GM19351 (cell line): ENCODE measurements at regions not wholly inside any gene's neighbourhood (a gene's known extent, or its start where the extent isn't known, plus 50 kb on each side); places are given as distances from the start of the nearest gene placed in this dataset.

Experiments
- ATAC-seq: cut with Tn5 transposase; IDR thresholded peaks from one replicate; pipeline ENCODE4 v1.9.1; 2021; ENCODE audit warnings: mild to moderate bottlenecking, moderate library complexity; ENCODE audit not compliant: unreplicated experiment

GRCh38 chr20:60465439-60465838, 507.2 kb downstream of the CDH26 start:
- ATAC-seq = no peak

- ATAC-seq = no peak
Observed at GRCh38 chr20:60465993-60466686, 507.9 kb downstream of the CDH26 start.

- no peak for ATAC-seq
Observed at GRCh38 chr20:60466687-60467022, 508.4 kb downstream of the CDH26 start.

- ATAC-seq = no peak
Observed at GRCh38 chr20:60467078-60467477, 508.9 kb downstream of the CDH26 start.

GRCh38 chr20:60467771-60468170, 509.5 kb downstream of the CDH26 start:
- ATAC-seq = no peak

- ATAC-seq = no peak
Observed at GRCh38 chr20:60469829-60470228, 511.6 kb downstream of the CDH26 start.

GRCh38 chr20:60470366-60470765, 512.1 kb downstream of the CDH26 start:
- ATAC-seq = no peak

GRCh38 chr20:60473211-60473610, 515.0 kb downstream of the CDH26 start:
- no peak for ATAC-seq

GRCh38 chr20:60474385-60474910, 516.2 kb downstream of the CDH26 start:
- ATAC-seq = no peak

GRCh38 chr20:60476045-60476444, 517.8 kb downstream of the CDH26 start:
- no peak for ATAC-seq

- ATAC-seq = no peak
Observed at GRCh38 chr20:60477958-60478357, 519.7 kb downstream of the CDH26 start.

- no peak for ATAC-seq
Observed at GRCh38 chr20:60478533-60478932, 520.3 kb downstream of the CDH26 start.

- ATAC-seq = no peak
Observed at GRCh38 chr20:60480950-60481742, 522.9 kb downstream of the CDH26 start.

GRCh38 chr20:60481743-60482133, 523.5 kb downstream of the CDH26 start:
- no peak for ATAC-seq

- ATAC-seq = no peak
Observed at GRCh38 chr20:60482221-60483008, 524.2 kb downstream of the CDH26 start.

GRCh38 chr20:60483371-60483770, 525.1 kb downstream of the CDH26 start:
- ATAC-seq = no peak

- no peak for ATAC-seq
Observed at GRCh38 chr20:60484316-60484715, 526.1 kb downstream of the CDH26 start.

GRCh38 chr20:60485012-60485760, 527.0 kb downstream of the CDH26 start:
- ATAC-seq = no peak

- no peak for ATAC-seq
Observed at GRCh38 chr20:60486315-60486714, 528.1 kb downstream of the CDH26 start.

- ATAC-seq = no peak
Observed at GRCh38 chr20:60486937-60487336, 528.7 kb downstream of the CDH26 start.
